Limb (tissue), 2 donors: ENCODE measurements at regions not wholly inside any gene's neighbourhood (a gene's known extent, or its start where the extent isn't known, plus 50 kb on each side); places are given as distances from the start of the nearest gene placed in this dataset.
A peak's percentile ranks its signal among the peaks of the same experiment; 100 is the strongest.
"Not testable (repeated sequence)": the region's sequence is repeated elsewhere in the genome, so short reads cannot be mapped to it uniquely, and the experiment has no call there.

Experiments
- DNase-seq, 2 donors: peaks; one replicate each; pipeline ENCODE4 v3.0.0-alpha.2; 2016; ENCODE audit errors: extremely low spot score in 2 of 2

GRCh38 chr12:54799966-54800365 lies 54.4 kb upstream of the MUCL1 start:
- DNase-seq, result not testable (repeated sequence)

GRCh38 chr12:54798651-54799050 lies 55.7 kb upstream of the MUCL1 start:
- no peak for DNase-seq

GRCh38 chr12:54796991-54797390 lies 57.3 kb upstream of the MUCL1 start:
- DNase-seq, result no peak

- no peak for DNase-seq
Observed at GRCh38 chr12:54795644-54796043, 58.7 kb upstream of the MUCL1 start.

- DNase-seq, result no peak
Observed at GRCh38 chr12:54786081-54786480, 68.2 kb upstream of the MUCL1 start.

GRCh38 chr12:54784115-54784514 lies 70.2 kb upstream of the MUCL1 start:
- no peak for DNase-seq

- DNase-seq, result not testable (repeated sequence)
Observed at GRCh38 chr12:54777031-54777430, 77.3 kb upstream of the MUCL1 start.

GRCh38 chr12:54773593-54773992 lies 80.7 kb upstream of the MUCL1 start:
- DNase-seq, result no peak

GRCh38 chr12:54765652-54766051 lies 88.7 kb upstream of the MUCL1 start:
- no peak for DNase-seq

- DNase-seq, result no peak
Observed at GRCh38 chr12:54762390-54762789, 91.9 kb upstream of the MUCL1 start.

- no peak for DNase-seq
Observed at GRCh38 chr12:54759751-54760150, 94.6 kb upstream of the MUCL1 start.

- no peak for DNase-seq
Observed at GRCh38 chr12:54751493-54751892, 102.8 kb upstream of the MUCL1 start.

- peak in 1 of 2 donors; percentile 62 for DNase-seq
Observed at GRCh38 chr12:54749191-54749818, 101.1 kb upstream of the DCD start.

- DNase-seq, result no peak
Observed at GRCh38 chr12:54744590-54744989, 96.4 kb upstream of the DCD start.

GRCh38 chr12:54740882-54741281 lies 92.7 kb upstream of the DCD start:
- no peak for DNase-seq

- no peak for DNase-seq
Observed at GRCh38 chr12:54736549-54736948, 88.4 kb upstream of the DCD start.

GRCh38 chr12:54734196-54734950 lies 86.2 kb upstream of the DCD start:
- no peak for DNase-seq

- DNase-seq, result no peak
Observed at GRCh38 chr12:54725233-54725843, 77.2 kb upstream of the DCD start.

- no peak for DNase-seq
Observed at GRCh38 chr12:54723379-54724256, 75.5 kb upstream of the DCD start.

- no peak for DNase-seq
Observed at GRCh38 chr12:54721312-54721711, 73.1 kb upstream of the DCD start.

GRCh38 chr12:54719691-54720090 lies 71.5 kb upstream of the DCD start:
- DNase-seq, result no peak

- DNase-seq, result no peak
Observed at GRCh38 chr12:54716261-54716660, 68.1 kb upstream of the DCD start.
